SK-N-SH treated with all-trans-retinoic acid at 6 μM for 48 hours (cell line): ENCODE measurements at regions not wholly inside any gene's neighbourhood (a gene's known extent, or its start where the extent isn't known, plus 50 kb on each side); places are given as distances from the start of the nearest gene placed in this dataset.

Source experiments
- ATAC-seq: fragments of 200-7000 bp; cut with Tn5 transposase; 3 replicates; pipeline ENCODE4 v1.9.1; 2020; ENCODE audit warnings: mild to moderate bottlenecking, moderate library complexity
- BACH2 ChIP-seq: fragments of 250-450 bp; sonication (Bioruptor Pico); IDR thresholded peaks from 2 replicates; pipeline ENCODE4 v1.9.0; 2021; ENCODE audit warnings: mild to moderate bottlenecking, borderline replicate concordance
- CSDC2 ChIP-seq: fragments of 250-450 bp; sonication (Bioruptor Pico); IDR thresholded peaks from 2 replicates; pipeline ENCODE4 v1.5.0; 2020; ENCODE audit warnings: mild to moderate bottlenecking, moderate library complexity
- ESRRG ChIP-seq: fragments of 250-450 bp; sonication (Bioruptor Pico); IDR thresholded peaks from 2 replicates; pipeline ENCODE4 v1.6.1; 2021; ENCODE audit warnings: mild to moderate bottlenecking
- GLIS3 ChIP-seq: fragments of 250-450 bp; sonication (Bioruptor Pico); IDR thresholded peaks from 2 replicates; pipeline ENCODE4 v1.5.0; 2020; ENCODE audit warnings: mild to moderate bottlenecking, moderate library complexity
- ISL1 ChIP-seq: fragments of 250-450 bp; sonication (Bioruptor Pico); IDR thresholded peaks from 2 replicates; pipeline ENCODE4 v2.1.2; 2022; ENCODE audit warnings: mild to moderate bottlenecking, moderate library complexity
- OSR1 ChIP-seq: fragments of 250-450 bp; sonication (Bioruptor Pico); IDR thresholded peaks from 2 replicates; pipeline ENCODE4 v1.8.0; 2022; ENCODE audit warnings: moderate library complexity, mild to moderate bottlenecking, inconsistent platforms
- PPARA ChIP-seq: fragments of 250-450 bp; sonication (Bioruptor Pico); IDR thresholded peaks from 2 replicates; pipeline ENCODE4 v1.5.0; 2020; ENCODE audit warnings: mild to moderate bottlenecking, borderline replicate concordance
- RARB ChIP-seq: fragments of 250-450 bp; sonication (Bioruptor Pico); IDR thresholded peaks from 2 replicates; pipeline ENCODE4 v1.8.0; 2021; ENCODE audit warnings: mild to moderate bottlenecking, moderate library complexity
- SNAI2 ChIP-seq: fragments of 250-450 bp; sonication (Bioruptor Pico); IDR thresholded peaks from 2 replicates; pipeline ENCODE4 v1.5.0; 2020; ENCODE audit warnings: mild to moderate bottlenecking, moderate library complexity
- TCF4 ChIP-seq: fragments of 250-450 bp; sonication (Bioruptor Pico); IDR thresholded peaks from 2 replicates; pipeline ENCODE4 v1.8.0; 2021; ENCODE audit warnings: mild to moderate bottlenecking, moderate library complexity, borderline replicate concordance
- TOX ChIP-seq: fragments of 250-450 bp; sonication (Bioruptor Pico); IDR thresholded peaks from 2 replicates; pipeline ENCODE4 v1.8.0; 2021; ENCODE audit warnings: mild to moderate bottlenecking, moderate library complexity, borderline replicate concordance
- TSHZ2 ChIP-seq: fragments of 250-450 bp; sonication (Bioruptor Pico); IDR thresholded peaks from 2 replicates; pipeline ENCODE4 v1.5.0; 2020; ENCODE audit warnings: mild to moderate bottlenecking, moderate library complexity
- ZC3H10 ChIP-seq: fragments of 250-450 bp; sonication (Bioruptor Pico); IDR thresholded peaks from 2 replicates; pipeline ENCODE4 v1.5.1; 2021; ENCODE audit warnings: mild to moderate bottlenecking, moderate library complexity
- ZFP3 ChIP-seq: fragments of 250-450 bp; sonication (Bioruptor Pico); IDR thresholded peaks from 2 replicates; pipeline ENCODE4 v1.5.0; 2020; ENCODE audit warnings: mild to moderate bottlenecking, moderate library complexity
- ZFP30 ChIP-seq: fragments of 450-650 bp; formaldehyde crosslinking; IDR thresholded peaks from 2 replicates; pipeline ENCODE4 v1.5.0; 2022; ENCODE audit warnings: mild to moderate bottlenecking, moderate library complexity
- ZNF565 ChIP-seq: fragments of 450-650 bp; formaldehyde crosslinking; conservative IDR thresholded peaks from 2 replicates; pipeline ENCODE4 v1.5.0; 2020; ENCODE audit warnings: low read depth, mild to moderate bottlenecking, moderate library complexity
- ZNF70 ChIP-seq: fragments of 450-650 bp; formaldehyde crosslinking; IDR thresholded peaks from 2 replicates; pipeline ENCODE4 v1.5.0; 2020; ENCODE audit warnings: mild to moderate bottlenecking, moderate library complexity
- ZNF8 ChIP-seq: fragments of 450-650 bp; formaldehyde crosslinking; IDR thresholded peaks from 2 replicates; pipeline ENCODE4 v1.5.0; 2020; ENCODE audit warnings: mild to moderate bottlenecking, moderate library complexity
- TF ChIP-seq, protein P1 (sequence below): fragments of 250-450 bp; sonication (Bioruptor Pico); IDR thresholded peaks from 2 replicates; pipeline ENCODE4 v1.8.0; 2021; ENCODE audit warnings: low read depth, mild to moderate bottlenecking, moderate library complexity, borderline replicate concordance
- TF ChIP-seq, protein P2 (sequence below): fragments of 250-450 bp; sonication (Bioruptor Pico); IDR thresholded peaks from 2 replicates; pipeline ENCODE4 v1.5.1; 2021; ENCODE audit warnings: mild to moderate bottlenecking, moderate library complexity
- TF ChIP-seq, protein P3 (sequence below): fragments of 250-450 bp; sonication (Bioruptor Pico); IDR thresholded peaks from 2 replicates; pipeline ENCODE4 v1.5.1; 2020; ENCODE audit warnings: low read depth, mild to moderate bottlenecking, moderate library complexity

DNA sequence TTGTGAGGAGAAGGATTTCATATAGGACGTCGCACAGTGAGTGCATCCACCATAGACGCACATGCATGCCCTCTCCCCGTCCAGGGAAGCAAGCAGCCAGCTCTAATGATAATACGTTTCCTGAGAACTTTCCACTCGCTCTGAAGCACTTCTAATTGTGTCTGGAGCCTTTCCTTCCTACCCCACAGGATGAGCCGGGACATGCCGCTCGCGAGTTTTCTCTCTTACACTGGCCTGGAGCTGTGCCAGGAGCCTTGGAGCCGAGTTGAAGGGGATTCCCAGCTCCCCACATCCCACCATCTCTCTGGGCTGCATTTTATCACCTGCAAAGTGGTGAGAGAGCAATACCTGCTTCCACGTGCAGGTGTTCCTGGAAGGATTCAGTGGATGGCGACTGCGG is 368.1 kb downstream of the C16orf95 start:
- no peak for ATAC-seq
- TF ChIP-seq ZC3H10 (no peak), CSDC2 (CRISPR knock-in tag) (no peak), PPARA (CRISPR knock-in tag) (no peak), RARB (CRISPR knock-in tag) (no peak), ISL1 (no peak), ZFP3 (CRISPR knock-in tag) (no peak), TOX (CRISPR knock-in tag) (no peak), TCF4 (CRISPR knock-in tag) (no peak), ESRRG (CRISPR knock-in tag) (no peak)
- TF ChIP-seq, protein P1, sequence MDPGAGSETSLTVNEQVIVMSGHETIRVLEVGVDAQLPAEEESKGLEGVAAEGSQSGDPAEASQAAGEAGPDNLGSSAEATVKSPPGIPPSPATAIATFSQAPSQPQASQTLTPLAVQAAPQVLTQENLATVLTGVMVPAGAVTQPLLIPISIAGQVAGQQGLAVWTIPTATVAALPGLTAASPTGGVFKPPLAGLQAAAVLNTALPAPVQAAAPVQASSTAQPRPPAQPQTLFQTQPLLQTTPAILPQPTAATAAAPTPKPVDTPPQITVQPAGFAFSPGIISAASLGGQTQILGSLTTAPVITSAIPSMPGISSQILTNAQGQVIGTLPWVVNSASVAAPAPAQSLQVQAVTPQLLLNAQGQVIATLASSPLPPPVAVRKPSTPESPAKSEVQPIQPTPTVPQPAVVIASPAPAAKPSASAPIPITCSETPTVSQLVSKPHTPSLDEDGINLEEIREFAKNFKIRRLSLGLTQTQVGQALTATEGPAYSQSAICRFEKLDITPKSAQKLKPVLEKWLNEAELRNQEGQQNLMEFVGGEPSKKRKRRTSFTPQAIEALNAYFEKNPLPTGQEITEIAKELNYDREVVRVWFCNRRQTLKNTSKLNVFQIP (CRISPR knock-in tag), result no peak

DNA sequence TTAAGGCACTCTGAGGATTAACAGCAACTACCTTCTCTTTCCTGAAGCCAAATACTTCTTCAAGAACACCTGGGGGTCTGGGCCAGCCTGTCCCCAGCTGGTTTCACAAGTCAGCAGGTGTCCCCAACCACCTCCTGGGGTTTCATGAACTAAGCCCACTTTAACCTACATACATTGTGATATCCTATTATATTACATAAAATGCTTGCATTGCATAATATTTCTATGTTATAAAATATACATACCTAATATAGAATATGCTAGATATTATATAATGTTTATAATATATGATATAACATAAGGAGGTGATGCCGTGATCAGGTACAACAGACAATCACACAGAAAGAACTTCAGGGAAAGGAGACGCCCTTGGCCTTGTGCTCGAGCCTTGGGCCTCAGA is 367.6 kb downstream of the C16orf95 start:
- TF ChIP-seq, protein P1 (CRISPR knock-in tag), result no peak
- TF ChIP-seq TOX (CRISPR knock-in tag), result no peak
- TF ChIP-seq ISL1, result no peak
- TF ChIP-seq BACH2 (CRISPR knock-in tag), result no peak
- TF ChIP-seq, protein P2, sequence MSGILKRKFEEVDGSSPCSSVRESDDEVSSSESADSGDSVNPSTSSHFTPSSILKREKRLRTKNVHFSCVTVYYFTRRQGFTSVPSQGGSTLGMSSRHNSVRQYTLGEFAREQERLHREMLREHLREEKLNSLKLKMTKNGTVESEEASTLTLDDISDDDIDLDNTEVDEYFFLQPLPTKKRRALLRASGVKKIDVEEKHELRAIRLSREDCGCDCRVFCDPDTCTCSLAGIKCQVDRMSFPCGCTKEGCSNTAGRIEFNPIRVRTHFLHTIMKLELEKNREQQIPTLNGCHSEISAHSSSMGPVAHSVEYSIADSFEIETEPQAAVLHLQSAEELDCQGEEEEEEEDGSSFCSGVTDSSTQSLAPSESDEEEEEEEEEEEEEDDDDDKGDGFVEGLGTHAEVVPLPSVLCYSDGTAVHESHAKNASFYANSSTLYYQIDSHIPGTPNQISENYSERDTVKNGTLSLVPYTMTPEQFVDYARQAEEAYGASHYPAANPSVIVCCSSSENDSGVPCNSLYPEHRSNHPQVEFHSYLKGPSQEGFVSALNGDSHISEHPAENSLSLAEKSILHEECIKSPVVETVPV (CRISPR knock-in tag), result no peak
- TF ChIP-seq TSHZ2, result no peak
- TF ChIP-seq ZFP30, result no peak
- TF ChIP-seq OSR1, result no peak
- TF ChIP-seq GLIS3, result no peak
- TF ChIP-seq ZFP3 (CRISPR knock-in tag), result no peak
- no peak for TF ChIP-seq ESRRG (CRISPR knock-in tag)
- no peak for TF ChIP-seq ZC3H10
- TF ChIP-seq ZNF70 (CRISPR knock-in tag), result no peak
- no peak for TF ChIP-seq TCF4 (CRISPR knock-in tag)
- no peak for TF ChIP-seq CSDC2 (CRISPR knock-in tag)
- TF ChIP-seq SNAI2, result no peak
- no peak for TF ChIP-seq RARB (CRISPR knock-in tag)
- TF ChIP-seq PPARA (CRISPR knock-in tag), result no peak
- ATAC-seq, result no peak

DNA sequence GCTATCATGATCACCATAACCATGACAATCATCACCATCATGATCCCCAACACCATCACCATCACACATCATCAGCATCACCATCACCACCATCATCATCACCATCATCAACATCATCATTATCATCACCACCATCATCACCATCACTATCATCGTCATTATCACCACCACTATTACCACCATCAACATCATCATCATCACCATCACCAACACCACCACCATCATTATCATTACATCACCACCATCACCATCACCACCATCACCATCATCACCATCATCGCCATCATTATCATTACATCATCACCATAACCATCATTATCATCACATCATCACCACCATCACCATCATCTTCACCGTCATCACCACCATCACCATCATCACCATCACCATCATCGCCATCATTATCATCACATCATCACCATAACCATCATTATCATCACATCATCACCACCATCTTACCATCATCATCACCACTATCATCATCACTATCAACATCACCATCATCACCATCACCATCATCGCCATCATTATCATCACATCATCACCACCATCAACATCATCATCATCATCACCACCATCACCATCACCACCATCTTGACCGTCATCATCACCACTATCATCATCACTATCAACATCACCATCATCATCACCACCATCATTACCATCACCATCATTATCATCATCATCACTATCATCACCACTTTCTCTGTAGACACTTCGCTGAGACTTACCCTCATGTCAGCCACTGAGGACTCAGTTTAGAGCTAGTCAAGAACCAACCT is 366.0 kb downstream of the C16orf95 start:
- ATAC-seq, result no peak
- no peak for TF ChIP-seq ZFP30
- no peak for TF ChIP-seq ZC3H10

- ATAC-seq, result peak; percentile 79
- TF ChIP-seq ZC3H10, result no peak
- no peak for TF ChIP-seq BACH2 (CRISPR knock-in tag)
- no peak for TF ChIP-seq RARB (CRISPR knock-in tag)
- no peak for TF ChIP-seq PPARA (CRISPR knock-in tag)
- no peak for TF ChIP-seq ZNF565 (CRISPR knock-in tag)
- TF ChIP-seq OSR1, result no peak
- TF ChIP-seq TCF4 (CRISPR knock-in tag), result no peak
- TF ChIP-seq ESRRG (CRISPR knock-in tag), result no peak
- TF ChIP-seq ZNF8, result no peak
- no peak for TF ChIP-seq ISL1
- TF ChIP-seq ZFP30, result no peak
- TF ChIP-seq ZFP3 (CRISPR knock-in tag), result no peak
- TF ChIP-seq, protein P3, sequence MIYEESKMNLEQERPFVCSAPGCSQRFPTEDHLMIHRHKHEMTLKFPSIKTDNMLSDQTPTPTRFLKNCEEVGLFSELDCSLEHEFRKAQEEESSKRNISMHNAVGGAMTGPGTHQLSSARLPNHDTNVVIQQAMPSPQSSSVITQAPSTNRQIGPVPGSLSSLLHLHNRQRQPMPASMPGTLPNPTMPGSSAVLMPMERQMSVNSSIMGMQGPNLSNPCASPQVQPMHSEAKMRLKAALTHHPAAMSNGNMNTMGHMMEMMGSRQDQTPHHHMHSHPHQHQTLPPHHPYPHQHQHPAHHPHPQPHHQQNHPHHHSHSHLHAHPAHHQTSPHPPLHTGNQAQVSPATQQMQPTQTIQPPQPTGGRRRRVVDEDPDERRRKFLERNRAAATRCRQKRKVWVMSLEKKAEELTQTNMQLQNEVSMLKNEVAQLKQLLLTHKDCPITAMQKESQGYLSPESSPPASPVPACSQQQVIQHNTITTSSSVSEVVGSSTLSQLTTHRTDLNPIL (CRISPR knock-in tag), result no peak
- TF ChIP-seq, protein P1 (CRISPR knock-in tag), result no peak
These were observed 365.2 kb downstream of the C16orf95 start for GRCh38 chr16:86951831-86952598.
